GM19238 (cell line): ENCODE measurements at regions not wholly inside any gene's neighbourhood (a gene's known extent, or its start where the extent isn't known, plus 50 kb on each side); places are given as distances from the start of the nearest gene placed in this dataset.
"Not testable (repeated sequence)": the region's sequence is repeated elsewhere in the genome, so short reads cannot be mapped to it uniquely, and the experiment has no call there.

ENCODE experiments used
- DNase-seq: peaks from one replicate; pipeline ENCODE4 v3.0.0; 2011; ENCODE audit warnings: low spot score; ENCODE audit not compliant: insufficient read length

- DNase-seq: no peak
These were observed 185.6 kb downstream of the INSC start for GRCh38 chr11:15300341-15300740.

DNA sequence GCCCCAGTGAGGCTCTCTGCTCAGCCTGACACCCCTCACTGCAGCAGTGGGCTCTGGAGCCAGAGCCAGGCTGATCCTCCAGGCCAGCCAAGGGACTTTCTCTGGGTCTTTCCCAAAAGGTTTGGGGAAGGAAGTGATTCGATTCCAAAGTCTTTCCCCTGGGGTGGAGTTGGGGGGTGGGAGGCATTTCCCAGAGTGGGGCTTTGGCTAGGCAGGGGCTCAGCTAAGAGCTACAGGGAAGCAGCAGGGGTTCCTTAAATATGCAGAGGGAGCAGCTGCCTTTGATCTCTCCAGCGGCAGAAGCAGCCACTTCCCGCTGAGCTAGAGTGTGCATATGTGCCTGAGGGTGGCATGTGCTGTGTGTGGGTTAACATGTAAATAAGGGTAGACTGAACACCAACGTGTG is 192.9 kb downstream of the INSC start:
- no peak for DNase-seq

- DNase-seq: no peak
These were observed 194.1 kb downstream of the INSC start for GRCh38 chr11:15308840-15309239.

GRCh38 chr11:15309296-15309695 is 194.6 kb downstream of the INSC start:
- DNase-seq: no peak

- DNase-seq: no peak
These were observed 199.1 kb downstream of the INSC start for GRCh38 chr11:15313862-15314261.

GRCh38 chr11:15318814-15319213 is 204.1 kb downstream of the INSC start:
- no peak for DNase-seq

DNA sequence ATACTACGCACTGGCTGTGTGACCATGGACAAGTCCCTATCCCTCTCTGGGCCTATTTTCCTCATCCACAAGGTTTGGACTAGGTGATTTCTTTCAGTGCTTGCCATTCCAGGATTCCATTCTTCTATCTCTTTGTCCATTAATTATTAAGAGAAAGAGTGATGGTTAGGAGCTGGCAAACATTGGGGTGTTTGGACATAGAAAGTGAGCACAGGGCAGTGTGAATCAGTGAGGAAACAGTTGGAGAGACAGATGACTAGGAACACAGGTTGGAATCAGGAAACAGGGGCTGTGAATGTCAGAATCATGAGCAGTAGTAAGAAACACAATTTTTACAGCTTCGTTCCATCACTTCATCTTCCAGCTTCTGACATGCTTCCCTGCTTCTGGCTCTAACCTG is 211.8 kb downstream of the INSC start:
- DNase-seq: no peak

DNA sequence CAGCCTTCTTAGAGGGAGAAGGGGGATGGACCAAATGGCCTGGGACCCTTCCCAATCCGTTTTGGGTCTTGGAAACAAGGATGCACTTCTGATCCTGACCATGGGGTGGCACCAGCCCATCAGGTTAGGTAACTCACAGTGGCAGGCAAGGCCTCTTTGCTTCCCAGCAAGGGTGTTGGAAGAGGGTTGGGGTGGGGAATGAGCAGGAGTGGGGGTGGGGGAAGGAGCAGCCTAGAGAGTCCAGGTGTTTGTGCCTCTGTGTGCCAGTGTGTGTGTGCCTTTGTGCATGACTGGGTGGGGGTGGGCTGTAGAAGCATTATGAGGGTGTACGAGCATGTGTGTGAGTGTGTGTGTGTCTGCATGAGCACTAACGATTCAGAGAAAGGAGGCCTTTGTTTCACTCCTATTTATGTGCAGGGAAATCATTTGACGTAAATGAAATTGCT is 213.1 kb downstream of the INSC start:
- DNase-seq: no peak

GRCh38 chr11:15333407-15333806 is 218.7 kb downstream of the INSC start:
- DNase-seq: no peak

DNA sequence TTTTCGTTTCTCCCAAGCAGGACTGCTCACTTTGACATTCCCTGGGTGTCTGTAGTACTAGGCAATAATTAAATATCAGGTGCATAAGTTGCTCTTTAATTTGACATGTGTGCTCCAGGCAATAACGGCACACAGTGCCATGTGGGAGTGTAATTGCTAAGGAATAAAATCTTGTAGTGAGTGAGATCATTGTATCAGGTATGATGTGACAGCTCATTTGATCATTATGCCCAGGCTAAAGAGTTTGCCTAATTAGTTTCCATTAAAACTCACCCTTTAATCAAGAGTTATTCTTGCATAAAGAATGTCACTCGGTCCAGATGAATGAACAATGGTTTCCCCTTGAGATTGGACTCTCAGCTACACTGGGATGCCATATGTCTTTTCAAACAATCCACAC is 220.0 kb downstream of the INSC start:
- DNase-seq: no peak

DNA sequence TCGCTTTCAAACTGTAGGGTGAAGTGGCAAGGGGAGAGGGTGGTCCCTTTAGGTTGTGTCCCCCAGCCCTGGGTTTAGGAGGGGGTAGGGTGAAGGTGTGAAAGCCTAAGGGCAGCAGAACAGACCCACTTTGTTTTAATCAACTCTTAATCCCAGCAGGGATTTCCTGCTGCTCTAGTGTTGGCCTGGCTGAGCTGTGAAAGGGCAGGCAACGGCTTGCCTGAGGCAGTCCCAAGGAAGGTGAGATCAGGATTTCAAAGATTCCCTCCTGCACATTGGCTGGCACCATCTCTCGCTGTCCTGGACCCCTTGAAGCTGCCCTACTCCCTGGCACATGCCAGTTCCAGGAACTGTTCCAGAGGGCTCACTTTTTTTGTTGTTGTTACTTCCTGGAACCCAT is 221.3 kb downstream of the INSC start:
- DNase-seq: no peak

- no peak for DNase-seq
These were observed 224.6 kb downstream of the INSC start for GRCh38 chr11:15339302-15339701.

DNA sequence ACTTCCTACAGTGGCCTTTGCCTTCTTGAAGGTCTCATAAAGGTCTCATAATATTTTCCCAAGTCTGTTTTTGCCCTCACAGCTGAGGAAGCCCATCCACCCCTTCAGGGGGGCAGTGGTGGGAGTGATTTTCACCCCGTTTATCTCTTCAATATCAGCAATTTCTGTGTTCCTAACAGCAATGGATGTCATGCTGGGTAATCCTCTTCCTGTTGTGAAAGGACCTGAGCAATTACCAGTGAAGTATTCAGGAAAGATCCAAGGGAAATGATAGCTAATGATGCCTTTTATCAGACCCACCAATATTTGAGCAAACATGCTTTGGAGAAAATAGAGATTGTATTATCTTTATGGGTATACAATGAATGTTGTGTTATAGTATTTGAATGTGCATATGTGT is 226.9 kb downstream of the INSC start:
- no peak for DNase-seq

- DNase-seq: no peak
These were observed 227.4 kb downstream of the INSC start for GRCh38 chr11:15342163-15342562.

GRCh38 chr11:15346907-15347306 is 232.2 kb downstream of the INSC start:
- DNase-seq: no peak

DNA sequence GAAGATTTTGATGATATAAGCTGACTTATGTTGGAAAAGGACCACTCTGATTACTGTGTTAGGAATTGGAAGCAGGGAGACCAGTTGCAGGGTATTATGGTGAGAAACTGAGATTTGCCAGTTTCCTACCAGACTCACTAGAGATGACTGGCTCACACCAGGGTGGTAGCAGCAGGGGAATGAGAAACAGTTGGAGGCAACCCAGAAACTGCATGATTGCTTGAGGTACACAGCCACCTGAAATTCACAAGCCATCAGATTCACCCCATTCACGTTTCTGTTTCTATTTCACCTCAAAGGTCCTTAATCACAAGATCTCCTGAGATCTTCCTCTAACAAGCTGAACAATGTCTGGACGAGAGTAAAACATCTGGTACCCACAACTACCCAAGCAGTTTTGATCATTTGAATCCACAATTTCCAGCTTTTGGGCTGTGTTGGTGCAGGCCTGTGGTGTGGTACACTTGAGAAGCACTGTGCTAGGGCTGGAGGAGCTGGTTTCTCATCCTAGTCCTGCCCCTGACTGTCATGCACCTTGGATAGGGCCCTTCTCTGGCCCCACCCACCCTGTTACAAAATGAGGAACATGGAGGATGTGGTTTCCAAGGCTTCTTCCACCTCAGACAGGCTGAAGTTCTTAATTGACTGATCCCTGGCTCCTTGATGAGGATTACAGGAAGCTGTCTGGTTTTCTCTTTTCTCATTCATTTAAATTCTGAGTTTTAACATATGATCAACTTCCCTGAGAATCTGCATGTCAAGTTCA is 233.4 kb downstream of the INSC start:
- no peak for DNase-seq

- DNase-seq: no peak
These were observed 234.7 kb downstream of the INSC start for GRCh38 chr11:15349413-15349812.

DNA sequence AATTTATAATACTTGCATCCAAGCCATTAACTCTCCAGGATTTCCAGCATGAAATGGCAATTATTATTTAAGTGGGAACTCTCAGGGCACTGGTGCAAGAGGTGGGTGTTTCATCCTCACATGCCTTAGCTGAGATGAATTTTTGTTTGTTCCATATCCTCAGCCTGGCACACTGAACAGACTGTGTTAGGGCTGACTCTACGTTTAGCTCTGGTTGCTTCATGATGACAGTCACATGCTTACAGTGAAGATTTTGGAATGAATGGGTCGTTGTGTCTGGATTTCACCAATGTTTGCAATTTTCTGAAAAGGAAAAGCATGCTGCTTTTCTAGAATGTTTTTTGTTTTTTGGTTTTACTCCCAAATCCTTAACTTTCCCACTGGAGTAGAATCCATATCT is 246.6 kb downstream of the INSC start:
- no peak for DNase-seq

- DNase-seq: not testable (repeated sequence)
These were observed 250.6 kb downstream of the INSC start for GRCh38 chr11:15365286-15365685.

GRCh38 chr11:15367695-15368094 is 253.0 kb downstream of the INSC start:
- no peak for DNase-seq

DNA sequence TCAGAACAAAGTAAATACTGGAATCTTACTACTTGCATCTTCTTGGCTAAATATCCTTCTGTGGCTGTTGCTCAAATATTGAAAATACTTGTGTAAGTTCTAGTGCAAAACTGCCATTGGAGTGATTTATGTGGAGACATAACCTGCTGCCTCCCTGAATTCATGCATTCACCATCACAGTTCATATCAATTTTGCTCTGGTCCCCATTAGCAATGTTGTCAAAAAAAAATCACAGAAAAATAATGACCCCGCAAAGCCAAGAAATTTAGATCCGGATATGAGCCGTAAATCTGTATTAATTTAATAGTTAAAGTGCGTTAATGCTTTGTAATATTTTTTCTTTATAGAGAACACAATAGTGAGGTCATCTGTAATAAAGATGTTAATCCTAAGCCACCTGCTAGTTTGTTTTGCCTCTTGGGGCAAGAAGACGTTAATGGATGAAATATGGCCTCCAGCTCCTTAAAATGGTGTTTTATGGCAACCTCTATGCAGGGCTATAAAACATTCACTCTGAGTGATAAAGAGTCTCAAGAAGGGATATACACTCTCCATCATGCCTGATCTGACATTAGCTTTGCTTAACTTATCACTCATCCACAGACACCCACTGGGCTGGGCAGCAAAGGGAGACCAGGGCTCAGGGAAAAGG is 255.9 kb downstream of the INSC start:
- DNase-seq: no peak

DNA sequence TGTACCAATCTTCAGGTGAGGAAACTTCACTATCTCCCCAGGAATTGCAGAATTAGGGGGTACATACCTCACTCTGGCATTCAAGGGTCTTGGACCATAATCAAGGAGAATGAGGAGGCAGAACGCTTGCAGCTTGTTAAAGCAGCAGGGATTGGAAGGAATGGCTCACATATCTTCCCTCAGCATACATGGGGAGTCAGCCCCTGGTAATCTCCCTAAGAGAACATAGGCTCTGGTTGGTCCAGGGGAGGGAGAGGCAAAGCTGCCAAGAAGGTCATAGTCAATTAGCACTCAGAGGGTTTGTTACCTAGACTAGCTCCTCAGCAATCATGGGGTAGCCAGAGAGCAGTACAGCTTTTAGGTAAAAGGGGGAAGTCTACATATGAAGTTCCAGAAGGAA is 256.8 kb downstream of the INSC start:
- DNase-seq: no peak

DNA sequence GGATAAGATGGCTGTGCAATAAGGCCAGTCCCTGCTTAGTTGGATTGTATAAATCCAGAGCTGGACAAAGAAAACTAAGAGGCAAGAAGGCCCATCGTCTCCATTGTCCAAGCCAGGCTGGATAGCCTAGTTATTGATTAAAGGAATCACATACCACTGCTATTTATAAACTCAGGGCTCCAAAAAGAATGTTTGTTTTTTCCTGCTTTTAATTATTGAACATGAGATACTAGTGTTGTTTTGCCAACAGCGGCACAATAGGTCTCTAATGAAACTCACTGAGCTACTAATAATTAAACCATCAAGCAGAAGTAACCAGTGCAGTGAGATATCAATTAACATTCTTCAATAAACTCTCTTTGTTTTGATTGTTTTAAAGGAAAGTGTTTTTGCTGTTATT is 259.7 kb downstream of the INSC start:
- no peak for DNase-seq
